Dermis blood vessel endothelial cell (primary cell): ENCODE measurements at regions not wholly inside any gene's neighbourhood (a gene's known extent, or its start where the extent isn't known, plus 50 kb on each side); places are given as distances from the start of the nearest gene placed in this dataset.
"Not testable (repeated sequence)": the region's sequence is repeated elsewhere in the genome, so short reads cannot be mapped to it uniquely, and the experiment has no call there.

ENCODE experiments used
- DNase-seq: peaks from one replicate; pipeline ENCODE4 v3.0.0; 2010

- DNase-seq, result no peak
These were observed 661.5 kb upstream of the LINC00305 start for GRCh38 chr18:64810354-64810753.

DNA sequence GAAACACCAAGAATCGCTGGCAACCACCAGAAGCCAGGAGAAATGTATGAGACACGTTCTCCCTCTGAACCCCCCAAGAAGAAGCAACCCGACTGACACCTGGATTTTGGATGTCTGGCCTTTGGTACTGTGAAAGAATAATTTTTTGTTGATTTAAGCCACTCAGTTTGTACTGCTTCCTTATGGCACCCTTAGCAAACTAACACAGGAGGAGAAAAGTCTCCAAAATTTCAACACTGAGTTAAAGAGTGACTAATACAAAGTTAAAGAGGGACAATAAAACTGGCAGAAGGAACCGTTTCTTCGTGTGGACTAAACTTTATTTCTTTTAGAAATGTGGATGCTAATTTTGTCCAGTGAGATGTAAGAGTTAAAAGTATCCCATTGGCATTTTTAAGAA, 660.9 kb upstream of the LINC00305 start:
- no peak for DNase-seq

DNA sequence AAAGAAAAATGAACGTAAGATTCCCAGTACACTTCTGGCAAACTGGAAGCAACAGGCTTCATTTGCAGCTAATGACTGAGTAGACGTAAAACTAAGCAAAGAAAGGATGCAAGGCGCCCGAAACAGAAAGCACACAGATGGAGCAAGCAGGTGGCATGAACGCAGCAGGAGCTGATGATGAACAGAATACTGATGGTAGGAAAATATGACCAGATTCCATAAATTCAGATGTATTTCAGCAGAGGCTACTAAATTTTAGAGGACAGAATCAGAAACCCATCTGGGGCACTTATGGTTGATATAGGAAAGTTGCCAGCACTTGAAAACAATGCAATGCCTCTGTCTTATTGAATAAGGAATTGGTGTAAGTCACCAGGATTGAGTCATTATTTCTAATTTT, 658.7 kb upstream of the LINC00305 start:
- no peak for DNase-seq

DNA sequence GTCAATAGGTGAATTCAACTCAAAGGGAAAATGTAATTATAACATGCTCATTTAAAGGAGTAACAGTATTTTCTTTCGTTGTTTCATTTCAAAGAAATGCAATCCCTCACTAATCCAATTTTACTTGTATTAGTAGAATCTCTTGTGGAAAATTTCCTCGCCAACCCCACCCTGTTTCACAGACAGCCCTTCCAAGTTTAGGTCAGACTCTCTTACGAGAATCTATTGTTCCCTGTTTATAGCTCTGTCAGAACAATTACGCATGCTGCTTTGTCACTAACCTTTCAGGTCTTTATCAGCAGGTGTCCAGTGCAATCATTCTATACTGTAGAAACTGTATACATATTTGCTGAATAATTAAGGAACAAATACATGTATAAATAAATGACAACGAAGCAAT, 657.8 kb upstream of the LINC00305 start:
- no peak for DNase-seq

DNA sequence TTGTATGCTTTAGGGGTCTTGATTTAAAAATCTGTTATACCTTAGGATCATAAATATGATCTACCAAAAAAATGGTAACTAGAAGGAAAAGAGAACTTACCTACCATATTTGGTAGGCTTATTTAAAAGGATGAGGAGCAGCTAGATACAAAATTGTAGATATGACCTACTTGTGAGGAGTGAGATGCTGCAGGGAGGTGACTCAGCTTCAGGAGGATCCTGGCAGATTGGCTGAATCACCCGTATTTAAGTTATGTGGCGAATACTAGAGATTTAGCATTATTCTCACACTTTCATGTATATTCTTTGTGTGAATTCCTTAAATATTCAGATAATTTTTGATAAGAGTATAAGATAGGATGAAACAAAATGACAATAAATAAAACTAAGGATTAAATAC, 657.3 kb upstream of the LINC00305 start:
- no peak for DNase-seq

DNA sequence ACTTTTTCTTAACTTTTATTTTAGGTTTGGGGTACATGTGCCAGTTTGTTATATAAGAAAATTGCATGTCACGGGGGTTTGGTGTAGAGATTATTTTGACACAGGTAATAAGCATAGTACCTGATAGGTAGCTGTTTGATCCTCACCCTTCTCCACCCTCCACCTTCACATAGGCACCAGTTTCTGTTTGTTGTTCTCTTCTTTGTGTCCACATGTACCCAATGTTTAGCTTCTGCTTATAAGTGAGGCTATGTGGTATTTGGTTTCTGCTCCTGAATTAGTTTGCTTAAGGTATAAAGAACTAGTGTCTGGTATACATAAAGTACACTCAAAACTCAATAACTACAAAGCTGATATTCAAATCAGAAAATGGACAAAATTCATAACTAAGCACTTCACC, 654.6 kb upstream of the LINC00305 start:
- DNase-seq, result no peak

GRCh38 chr18:64800151-64800550, 651.3 kb upstream of the LINC00305 start:
- DNase-seq, result no peak

DNA sequence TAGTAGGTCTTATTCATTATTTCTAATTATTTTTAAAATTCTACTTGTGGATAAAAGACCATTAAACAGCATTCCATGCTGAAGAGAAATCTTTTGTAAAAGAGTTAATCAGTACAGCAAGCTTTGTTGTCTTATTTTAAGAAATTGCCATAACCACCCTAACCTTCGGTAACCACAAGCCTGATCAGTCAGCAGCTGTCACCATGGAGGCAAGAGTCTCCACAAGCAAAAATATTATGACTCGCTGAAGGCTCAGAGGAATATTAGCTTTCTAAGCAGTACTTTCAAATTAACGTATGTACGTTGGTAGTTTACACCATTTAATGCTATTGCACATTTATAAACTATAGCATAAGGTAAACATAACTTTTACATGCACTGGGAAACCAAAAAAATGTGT, 650.5 kb upstream of the LINC00305 start:
- no peak for DNase-seq

DNA sequence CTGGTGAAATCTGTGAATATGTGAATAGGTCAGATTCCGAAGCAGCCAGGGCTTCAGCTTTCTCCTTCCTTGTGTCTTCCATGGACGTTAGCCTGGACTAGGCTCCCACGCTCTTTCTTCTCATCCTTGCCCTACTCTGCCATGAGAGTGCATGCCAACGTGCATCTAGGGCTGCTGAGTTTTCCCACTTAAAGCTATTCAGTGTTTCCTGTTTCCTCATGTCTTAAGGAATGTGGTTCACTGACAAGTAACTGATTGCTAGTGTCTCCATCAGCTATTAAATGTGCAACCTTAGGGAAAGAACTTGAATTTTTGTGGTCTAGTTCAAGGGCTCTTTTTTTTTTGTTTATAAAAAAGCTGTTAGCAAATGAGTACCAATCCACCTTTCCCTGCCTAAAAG, 642.3 kb upstream of the LINC00305 start:
- DNase-seq, result no peak

- DNase-seq, result no peak
These were observed 636.8 kb upstream of the LINC00305 start for GRCh38 chr18:64785686-64786085.

DNA sequence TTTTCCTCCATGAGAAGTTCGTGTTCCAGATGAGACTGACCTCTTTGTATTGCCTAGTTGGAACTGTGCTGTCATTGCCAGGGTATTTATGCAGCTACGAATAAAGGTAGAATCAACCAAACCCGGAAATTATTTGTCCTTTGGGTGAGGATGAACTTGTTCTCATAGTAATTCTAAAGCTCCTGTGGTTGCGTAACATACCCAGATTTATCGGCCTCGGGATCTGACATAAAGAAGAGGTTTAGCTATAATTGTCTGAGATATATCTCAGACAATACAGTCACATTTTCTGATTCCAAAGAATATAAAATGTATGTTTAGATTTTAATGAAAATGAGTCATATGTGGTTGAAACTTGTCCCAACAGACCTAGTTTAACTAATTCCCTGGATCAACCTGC, 628.7 kb upstream of the LINC00305 start:
- DNase-seq, result no peak

DNA sequence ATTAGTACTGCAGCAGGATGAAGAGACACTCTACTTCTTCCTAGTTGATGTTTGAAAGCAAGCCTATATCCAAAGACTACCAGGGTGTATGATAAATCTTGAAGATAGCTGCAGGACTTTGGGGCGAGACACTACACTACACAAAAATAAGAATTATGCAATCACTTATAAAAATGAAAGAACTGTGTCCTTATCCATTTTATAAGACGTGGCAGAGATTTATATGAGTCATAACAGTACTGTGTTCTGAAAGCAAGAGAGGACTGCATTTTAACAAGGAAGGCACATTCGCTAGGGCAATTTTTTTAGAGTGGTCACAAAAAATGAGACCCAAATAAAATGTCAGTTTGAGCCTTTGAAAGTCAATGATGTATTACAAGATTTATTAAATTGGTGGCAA, 617.0 kb upstream of the LINC00305 start:
- no peak for DNase-seq

DNA sequence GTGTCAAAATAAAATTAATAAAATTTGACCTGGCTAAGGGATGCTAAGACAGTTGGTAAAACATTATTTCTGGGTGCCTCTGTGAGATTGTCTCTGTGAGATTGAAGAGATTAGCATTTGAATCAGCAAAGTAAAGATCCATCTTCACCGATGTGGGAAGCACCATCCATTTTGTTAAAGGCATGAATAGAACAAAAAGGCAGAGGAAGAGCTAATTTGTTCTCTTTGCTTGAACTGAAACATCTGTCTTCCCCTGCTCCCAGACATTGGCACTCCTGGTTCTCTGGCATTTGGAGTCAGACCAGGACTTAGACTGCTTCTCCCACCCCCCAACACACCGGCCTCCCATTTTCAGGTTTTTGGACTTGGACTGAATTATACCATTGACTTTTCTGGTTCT, 603.8 kb upstream of the LINC00305 start:
- no peak for DNase-seq

DNA sequence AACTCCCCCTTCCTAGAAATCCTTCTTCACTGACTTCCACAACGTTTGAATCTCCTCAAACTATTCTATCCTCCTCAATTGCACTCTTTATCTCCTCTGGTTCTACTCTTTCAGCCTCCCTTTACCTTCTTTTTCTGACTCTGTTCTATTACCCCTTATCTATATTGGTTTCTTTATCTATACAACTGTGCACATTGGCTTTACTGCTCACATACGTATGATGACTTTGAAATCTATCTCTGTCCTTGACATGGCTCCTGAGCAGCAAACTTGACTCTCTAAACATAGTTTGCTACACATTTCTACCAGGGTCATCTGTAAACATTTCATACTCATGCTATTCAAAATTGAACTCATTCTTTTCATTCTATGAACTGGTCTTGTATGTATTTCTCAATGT, 601.0 kb upstream of the LINC00305 start:
- no peak for DNase-seq

GRCh38 chr18:64747803-64748202, 598.9 kb upstream of the LINC00305 start:
- DNase-seq, result no peak

GRCh38 chr18:64742898-64743297, 594.0 kb upstream of the LINC00305 start:
- DNase-seq, result no peak

DNA sequence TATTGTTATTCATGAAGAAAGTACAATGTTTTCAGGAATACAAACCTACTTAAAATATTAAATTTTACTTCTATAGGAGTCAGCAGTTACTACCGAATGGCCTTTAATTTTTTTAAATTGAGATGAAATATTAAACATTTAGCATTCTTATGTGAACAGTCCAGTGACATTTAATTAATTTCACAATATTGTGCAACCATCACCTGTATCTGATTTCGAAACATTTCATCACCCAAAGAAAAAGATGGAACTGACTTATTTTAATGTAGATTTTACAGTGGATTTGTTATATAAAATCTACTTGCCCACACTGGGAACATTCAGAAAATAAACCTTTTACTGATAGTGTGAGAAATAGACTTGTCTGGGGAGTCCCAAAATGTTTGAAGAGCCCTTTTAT, 585.2 kb upstream of the LINC00305 start:
- DNase-seq, result no peak

GRCh38 chr18:64725657-64726056, 576.8 kb upstream of the LINC00305 start:
- not testable (repeated sequence) for DNase-seq

GRCh38 chr18:64720781-64721464, 572.0 kb upstream of the LINC00305 start:
- DNase-seq, result no peak

GRCh38 chr18:64718808-64719207, 569.9 kb upstream of the LINC00305 start:
- DNase-seq, result no peak

DNA sequence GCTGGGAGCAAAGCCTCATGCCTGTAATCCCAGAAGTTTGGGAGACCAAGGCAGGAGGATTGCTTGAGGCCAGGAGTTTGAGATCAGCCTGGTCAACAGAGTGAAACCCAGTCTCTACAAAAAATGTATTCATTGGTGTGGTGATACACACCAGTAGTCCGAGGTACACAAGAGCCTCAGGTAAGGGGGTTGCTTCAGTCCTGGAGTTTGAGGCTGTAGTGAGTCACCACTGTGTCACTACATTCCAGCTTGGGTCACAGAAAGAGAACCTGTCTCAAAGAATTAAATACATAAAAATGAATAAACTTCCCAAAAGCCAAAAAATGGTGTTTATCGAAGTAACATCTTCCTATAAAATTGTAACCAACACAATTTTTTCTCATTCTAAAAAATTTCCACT, 568.1 kb upstream of the LINC00305 start:
- DNase-seq, result no peak

GRCh38 chr18:64714086-64714485, 565.2 kb upstream of the LINC00305 start:
- DNase-seq, result no peak

DNA sequence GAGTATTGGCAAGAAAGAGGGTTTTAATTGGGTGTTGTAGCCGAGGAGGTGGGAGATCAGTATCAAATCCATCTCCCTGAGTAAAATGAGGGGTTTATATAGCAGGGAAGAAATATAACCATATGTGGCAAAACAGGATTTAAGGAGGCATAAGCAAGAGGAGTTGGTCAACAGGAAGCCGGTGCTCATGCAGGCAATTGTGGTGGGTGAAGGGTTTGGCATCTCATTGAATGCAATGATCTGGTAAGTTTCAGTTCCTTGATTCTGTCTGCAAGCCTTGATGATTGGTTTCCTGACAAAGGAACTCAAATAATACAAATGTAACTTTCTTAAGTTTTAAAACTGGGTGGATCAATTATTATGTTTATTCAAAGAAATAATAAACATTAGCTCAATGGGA, 564.4 kb upstream of the LINC00305 start:
- DNase-seq, result no peak

DNA sequence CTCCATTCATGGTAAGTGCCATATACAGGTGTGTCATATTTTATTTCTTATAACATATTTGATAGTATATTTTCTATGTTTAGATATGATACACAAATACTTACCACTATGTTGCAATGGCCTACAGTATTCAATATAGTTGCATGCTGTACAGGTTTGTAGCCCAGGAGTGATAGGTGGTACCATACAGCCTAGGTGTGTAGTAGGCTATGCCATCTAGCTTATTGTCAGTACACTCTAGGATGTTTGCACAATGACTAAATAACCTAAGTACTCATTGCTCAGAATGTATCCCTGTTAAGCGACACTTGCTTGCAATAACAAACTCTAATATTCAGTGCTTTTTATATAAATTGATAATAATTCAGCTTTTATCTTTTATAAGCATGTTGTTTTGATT, 563.1 kb upstream of the LINC00305 start:
- no peak for DNase-seq

DNA sequence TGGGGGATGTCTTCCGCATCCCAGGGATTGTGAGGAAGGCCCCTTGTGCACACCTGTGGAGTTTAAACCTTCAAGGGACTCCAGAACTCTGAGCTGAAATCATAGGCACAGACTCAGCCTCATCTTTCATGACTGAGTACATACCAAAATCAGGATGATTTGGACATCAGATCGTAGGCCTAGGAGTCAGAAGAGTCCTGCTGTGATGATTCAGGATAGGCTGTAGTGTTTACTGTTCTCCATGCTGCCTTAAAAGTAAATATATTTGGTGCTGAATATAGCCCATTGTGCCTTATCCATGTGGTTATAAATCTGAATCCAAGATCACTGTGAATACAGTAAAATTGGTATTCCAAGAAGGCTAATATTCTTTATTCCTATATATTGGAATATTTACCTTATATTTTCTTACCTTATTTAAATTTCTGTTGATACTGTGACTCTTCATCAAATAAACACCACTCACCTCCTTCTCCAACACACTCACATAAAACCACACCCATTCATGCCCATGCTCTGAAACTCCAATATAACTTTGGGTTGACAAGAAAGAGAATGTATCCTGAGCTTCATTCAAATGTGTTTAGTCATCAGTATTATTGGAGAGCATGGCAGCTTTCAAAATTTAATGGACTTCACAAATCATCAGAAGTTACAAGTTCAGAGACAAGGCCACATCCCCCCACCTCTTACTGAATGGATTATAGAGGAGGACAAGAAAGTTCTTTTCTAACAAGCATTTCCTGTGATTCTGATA, 561.4 kb upstream of the LINC00305 start:
- no peak for DNase-seq
